H1 (cell line): ENCODE measurements at regions not wholly inside any gene's neighbourhood (a gene's known extent, or its start where the extent isn't known, plus 50 kb on each side); places are given as distances from the start of the nearest gene placed in this dataset.

ENCODE experiments used
- CBX8 ChIP-seq: fragments of 300-800, 300-1000 bp; sonication (generic); IDR thresholded peaks from 2 replicates; pipeline ENCODE4 v1.7.1; 2016; ENCODE audit warnings: low read depth, low read length, borderline replicate concordance
- FOSL1 ChIP-seq: IDR thresholded peaks from 2 replicates; pipeline ENCODE4 v1.6.1; 2011; ENCODE audit warnings: mild to moderate bottlenecking, low read depth, low read length, moderate library complexity; ENCODE audit not compliant: insufficient read depth
- RAD21 ChIP-seq, 2 experiments: IDR thresholded peaks in 1 of 2; conservative IDR thresholded peaks in 1 of 2; 2 replicates each; pipeline ENCODE4 v1.6.1; 2011; ENCODE audit warnings: low read depth in 2 of 2, low read length in 2 of 2, improper control_type of control experiment in 1 of 2, inconsistent platforms in 1 of 2, mild to moderate bottlenecking in 1 of 2, moderate library complexity in 1 of 2
- SIX5 ChIP-seq: IDR thresholded peaks from 2 replicates; pipeline ENCODE4 v1.6.1; 2011; ENCODE audit warnings: mild to moderate bottlenecking, low read depth, low read length
- YY1 ChIP-seq: IDR thresholded peaks from 2 replicates; pipeline ENCODE4 v1.6.1; 2011; ENCODE audit warnings: low read depth, mild to moderate bottlenecking, low read length

- TF ChIP-seq SIX5: no peak
- TF ChIP-seq FOSL1: no peak
- TF ChIP-seq YY1: no peak
- TF ChIP-seq RAD21 (IDR thresholded peaks at IDR 0.05 in 1 of 2, conservative IDR thresholded peaks at IDR 0.05 in 1 of 2; ENCODE audit: low read depth in 2 of 2, low read length in 2 of 2): no peak
- no peak for TF ChIP-seq CBX8
Observed at GRCh38 chr10:5584895-5585516, 60.2 kb downstream of the CALML3 start (continued).
